HG02840 (cell line): ENCODE measurements at regions not wholly inside any gene's neighbourhood (a gene's known extent, or its start where the extent isn't known, plus 50 kb on each side); places are given as distances from the start of the nearest gene placed in this dataset.

Source experiments
- ATAC-seq: cut with Tn5 transposase; IDR thresholded peaks from one replicate; pipeline ENCODE4 v1.9.1; 2021; ENCODE audit warnings: mild to moderate bottlenecking, moderate library complexity, moderate number of reproducible peaks; ENCODE audit not compliant: unreplicated experiment, low FRiP score

DNA sequence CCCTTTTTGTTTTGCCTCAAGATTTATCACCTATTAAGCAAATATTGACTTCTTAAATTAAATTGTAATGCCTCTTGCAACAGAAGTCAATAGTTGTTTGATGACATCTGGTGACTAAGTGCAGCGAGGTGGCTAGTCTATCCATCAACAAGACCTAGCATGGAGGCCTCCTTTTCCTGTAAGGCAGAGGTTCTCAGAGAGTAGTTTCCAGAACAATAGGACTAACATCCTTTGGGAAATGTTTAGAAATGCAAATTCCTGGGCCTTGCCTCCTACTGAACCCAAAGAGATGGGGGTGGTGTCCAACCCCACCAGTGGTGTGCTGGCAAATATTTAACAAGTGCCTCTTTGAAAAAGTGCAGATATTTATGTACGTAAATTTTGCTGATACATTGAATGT is 143.7 kb downstream of the SCP2D1 start:
- no peak for ATAC-seq

DNA sequence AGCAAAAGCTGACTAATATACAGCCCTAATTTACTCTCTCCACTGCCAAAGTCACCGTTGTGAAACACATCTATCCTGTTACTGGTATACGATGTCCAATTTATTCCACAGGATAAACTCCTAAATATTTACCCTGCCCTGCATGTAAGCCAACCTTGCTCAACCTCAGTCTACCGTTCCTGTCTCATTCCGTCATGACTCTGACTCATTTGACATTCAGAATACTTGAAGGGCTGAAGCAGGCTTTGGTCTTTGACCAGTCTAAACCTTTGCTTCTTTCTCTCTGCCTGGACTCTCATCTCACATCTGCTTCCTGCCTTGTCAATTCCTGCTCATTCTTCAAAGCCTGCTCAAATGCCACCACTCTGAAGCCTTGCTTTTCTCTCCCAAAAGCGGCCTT is 157.5 kb downstream of the SCP2D1 start:
- ATAC-seq = no peak

GRCh38 chr20:18971574-18971973 is 158.0 kb downstream of the SCP2D1 start:
- ATAC-seq = no peak

DNA sequence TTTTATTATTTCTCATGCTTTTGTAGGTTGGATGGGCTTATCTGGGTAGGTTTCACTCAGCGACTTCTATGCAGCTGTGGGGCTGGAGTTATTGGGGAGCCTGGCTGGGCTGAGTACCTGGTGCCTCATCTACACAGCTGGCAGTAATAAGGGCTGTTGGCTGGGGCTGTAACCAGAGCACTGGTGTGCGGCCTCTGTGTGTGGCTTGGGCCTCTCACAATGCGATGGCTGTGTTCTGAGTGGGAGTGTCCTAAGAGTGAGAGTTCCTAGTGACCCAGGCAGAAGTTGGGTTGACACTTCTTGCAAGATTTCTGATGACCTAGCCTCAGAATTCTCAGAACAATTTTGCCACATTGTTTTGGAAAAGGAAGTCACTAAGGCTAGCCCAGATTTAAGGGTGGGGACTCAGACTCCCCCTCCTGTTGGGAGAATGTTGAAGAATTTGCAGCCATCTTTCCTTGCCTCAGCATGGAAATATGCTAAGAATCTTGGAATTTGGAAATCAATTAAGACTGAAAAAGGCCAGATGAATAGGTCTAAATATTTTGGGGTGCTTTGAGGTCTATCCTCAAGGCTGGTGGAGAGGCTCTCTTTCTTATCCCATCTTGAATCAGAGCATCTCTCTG is 158.8 kb downstream of the SCP2D1 start:
- no peak for ATAC-seq

GRCh38 chr20:18973529-18974173 is 160.1 kb downstream of the SCP2D1 start:
- ATAC-seq = no peak

DNA sequence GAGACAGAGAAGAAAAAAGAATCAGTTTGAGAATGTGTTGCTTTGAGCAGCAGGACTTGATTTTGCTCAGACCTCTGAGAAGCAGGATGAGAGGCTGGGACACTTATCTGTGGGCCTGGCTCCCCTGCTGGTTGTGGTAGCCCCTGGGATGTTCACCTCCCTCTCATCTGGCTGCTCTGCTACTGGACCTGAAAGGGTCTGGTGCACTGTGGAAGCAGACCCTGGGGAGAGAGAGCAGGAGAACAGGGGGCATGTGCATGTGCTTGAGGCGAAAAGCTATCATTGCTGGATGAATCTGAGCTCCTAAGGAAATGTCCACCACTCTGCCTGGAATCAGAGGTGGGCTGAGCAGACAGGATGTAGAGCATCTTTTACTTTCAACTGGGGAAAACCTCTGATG is 161.1 kb downstream of the SCP2D1 start:
- ATAC-seq = no peak

DNA sequence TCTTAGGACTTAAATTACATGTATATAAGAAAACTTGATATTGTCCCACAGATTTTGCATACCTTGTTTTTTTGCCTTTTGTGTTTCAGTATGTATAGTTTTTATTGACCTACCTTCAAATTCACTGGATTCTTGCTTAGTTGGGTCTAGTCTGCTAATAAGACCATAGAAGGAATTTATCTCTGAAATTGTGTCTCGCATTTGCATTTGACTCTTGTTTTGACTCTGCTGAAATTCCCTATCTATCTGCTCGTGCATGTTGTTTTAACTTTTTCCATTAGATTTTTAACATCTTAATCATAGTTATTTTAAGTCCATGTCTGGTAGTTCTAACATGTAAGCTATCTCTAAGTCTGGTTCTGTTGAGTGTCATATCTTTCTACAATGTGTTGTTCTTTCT is 163.9 kb downstream of the SCP2D1 start:
- no peak for ATAC-seq

DNA sequence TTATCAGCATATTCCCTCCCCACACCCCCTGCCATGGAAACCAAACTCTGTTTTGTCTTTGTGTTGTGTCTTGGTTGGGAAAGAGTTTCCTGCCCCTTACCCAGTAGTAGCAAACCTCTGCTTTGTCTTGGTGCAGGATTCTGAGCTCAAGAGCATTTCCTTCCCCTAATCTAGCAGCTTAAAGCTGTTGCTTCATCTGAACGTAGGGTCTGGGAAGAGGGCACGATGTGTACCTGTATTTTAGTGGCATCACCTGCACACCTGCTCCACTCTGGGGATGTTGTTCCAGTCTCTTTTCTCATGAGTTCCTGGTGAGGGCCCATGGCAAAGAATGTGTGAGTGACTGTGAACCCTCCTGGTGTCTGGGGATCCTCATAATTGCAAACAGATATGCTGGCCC is 164.7 kb downstream of the SCP2D1 start:
- no peak for ATAC-seq

GRCh38 chr20:18979132-18979531 is 165.5 kb downstream of the SCP2D1 start:
- no peak for ATAC-seq

DNA sequence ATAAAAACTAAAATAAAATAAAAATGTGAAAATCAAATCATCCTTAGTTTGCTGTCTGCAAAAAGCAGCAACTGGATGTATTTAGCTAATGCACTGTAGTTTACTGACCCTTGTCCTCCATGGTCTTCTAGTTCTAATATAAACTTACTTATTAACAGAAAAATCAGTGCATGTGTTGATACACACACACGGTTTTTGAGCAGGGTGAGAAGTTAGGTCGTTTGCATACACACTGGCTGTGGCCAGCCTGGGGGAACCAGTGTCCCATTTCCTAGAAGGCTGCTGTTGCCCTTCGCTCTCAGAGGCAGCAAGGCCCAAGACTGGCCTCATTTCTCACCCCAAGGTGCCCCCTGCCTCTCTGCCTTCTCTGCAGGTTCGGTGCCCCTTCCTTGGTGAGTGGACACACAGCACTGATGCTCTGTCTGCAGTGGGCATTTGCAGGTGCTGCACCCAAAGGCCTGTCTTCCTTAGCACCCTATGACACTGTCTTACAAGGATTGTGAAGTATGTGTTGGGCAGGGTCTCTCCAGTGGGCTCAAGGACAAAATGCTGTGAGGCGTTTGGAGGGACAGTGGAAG is 168.5 kb downstream of the SCP2D1 start:
- no peak for ATAC-seq

DNA sequence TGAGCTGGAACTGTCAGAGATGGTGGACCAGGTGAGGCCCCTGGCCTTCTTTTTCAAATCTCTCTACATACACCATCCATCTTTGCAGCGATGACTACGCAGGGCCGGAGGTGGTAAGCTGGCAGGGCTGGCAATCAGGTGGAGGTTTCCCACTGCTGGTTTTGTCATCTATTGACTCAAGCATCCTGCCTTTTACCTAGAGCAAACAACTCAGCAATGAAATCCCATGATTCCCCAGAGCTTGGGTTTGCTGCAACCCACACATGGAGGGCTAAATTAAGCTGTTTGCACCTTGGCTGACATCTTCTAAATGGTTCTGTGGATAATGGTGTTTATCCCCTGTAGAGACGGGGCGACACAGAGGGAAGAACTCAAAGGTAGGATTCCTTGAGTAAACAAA is 170.2 kb downstream of the SCP2D1 start:
- no peak for ATAC-seq

- ATAC-seq = no peak
These were observed 170.9 kb downstream of the SCP2D1 start for GRCh38 chr20:18984238-18985200.

GRCh38 chr20:18985551-18985950 is 172.0 kb downstream of the SCP2D1 start:
- no peak for ATAC-seq

DNA sequence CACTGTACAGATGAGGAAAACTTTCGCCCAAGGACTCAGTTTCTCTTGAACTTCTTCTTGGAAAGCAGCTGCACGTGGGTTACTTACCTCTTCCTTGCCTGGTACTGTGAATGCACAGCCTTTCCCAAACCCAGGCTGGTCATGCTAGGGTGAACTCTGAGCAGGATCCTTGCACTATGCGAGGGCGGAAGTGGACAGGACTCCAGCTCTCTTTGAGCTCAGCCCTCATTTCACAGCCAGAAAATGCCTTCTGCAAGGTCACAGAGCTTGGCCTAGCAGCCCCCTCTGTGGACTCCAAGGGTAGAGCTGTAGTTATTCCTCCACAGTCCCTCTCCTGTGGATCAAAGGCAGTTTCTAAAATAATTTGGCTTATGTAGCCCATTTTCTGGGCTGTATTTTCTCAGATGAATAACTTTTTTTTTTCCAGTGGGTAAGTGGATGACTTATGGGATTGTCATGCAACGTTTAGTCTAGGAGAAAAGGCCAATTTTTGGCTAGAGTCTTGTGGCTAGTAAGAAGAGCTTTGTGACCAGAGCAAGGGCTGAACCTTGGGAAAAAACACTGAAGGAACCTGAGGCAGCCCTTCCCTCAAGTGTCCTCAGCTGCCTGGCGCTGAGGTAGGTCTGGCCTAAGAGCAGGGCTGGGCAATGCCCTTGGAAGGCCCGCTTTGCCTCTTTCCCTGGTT is 172.7 kb downstream of the SCP2D1 start:
- ATAC-seq = no peak

DNA sequence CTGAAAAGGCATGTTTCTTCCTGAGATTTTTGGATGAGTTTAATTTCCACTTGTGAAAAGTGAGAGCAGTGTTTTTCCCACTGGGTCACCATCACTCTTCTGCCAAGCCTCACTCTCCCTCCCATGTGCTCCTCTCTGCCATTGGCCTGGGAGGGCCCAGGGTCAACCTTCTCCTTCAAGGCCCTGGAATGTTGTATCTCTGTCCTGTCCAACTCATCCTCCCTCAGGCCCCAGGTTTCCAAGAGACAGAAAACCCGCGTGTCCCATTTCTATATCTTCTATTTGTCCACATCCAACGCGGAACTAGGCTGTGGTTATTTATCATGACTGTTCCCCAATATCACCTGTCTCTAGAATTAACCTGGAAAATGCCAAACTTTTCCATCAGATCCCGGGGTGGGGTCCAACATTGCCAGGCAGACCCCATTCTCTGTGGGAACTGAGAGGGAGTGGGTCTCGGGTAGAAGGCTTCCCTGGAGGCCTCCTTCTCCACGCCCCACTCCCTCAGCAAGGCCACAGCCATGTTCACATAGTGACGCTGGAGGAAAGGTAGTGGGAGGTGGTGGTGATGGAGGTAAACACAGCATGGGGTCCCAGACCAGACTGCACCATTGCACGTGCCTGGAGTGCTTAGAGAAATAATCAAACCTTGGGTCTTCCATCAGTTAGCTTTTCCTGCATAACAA is 173.5 kb downstream of the SCP2D1 start:
- ATAC-seq = no peak

- no peak for ATAC-seq
These were observed 174.3 kb downstream of the SCP2D1 start for GRCh38 chr20:18987781-18988360.

- no peak for ATAC-seq
These were observed 175.1 kb downstream of the SCP2D1 start for GRCh38 chr20:18988701-18989100.

- ATAC-seq = no peak
These were observed 176.3 kb downstream of the SCP2D1 start for GRCh38 chr20:18989736-18990474.

- ATAC-seq = no peak
These were observed 177.4 kb downstream of the SCP2D1 start for GRCh38 chr20:18991012-18991411.
